ENCODE measurements at regions not wholly inside any gene's neighbourhood (a gene's known extent, or its start where the extent isn't known, plus 50 kb on each side); places are given as distances from the start of the nearest gene placed in this dataset.
A peak's percentile ranks its signal among the peaks of the same experiment; 100 is the strongest.

- DNase-seq, result no peak
Measured at GRCh38 chr5:158175934-158176481, 317.1 kb upstream of the CLINT1 start.

DNA sequence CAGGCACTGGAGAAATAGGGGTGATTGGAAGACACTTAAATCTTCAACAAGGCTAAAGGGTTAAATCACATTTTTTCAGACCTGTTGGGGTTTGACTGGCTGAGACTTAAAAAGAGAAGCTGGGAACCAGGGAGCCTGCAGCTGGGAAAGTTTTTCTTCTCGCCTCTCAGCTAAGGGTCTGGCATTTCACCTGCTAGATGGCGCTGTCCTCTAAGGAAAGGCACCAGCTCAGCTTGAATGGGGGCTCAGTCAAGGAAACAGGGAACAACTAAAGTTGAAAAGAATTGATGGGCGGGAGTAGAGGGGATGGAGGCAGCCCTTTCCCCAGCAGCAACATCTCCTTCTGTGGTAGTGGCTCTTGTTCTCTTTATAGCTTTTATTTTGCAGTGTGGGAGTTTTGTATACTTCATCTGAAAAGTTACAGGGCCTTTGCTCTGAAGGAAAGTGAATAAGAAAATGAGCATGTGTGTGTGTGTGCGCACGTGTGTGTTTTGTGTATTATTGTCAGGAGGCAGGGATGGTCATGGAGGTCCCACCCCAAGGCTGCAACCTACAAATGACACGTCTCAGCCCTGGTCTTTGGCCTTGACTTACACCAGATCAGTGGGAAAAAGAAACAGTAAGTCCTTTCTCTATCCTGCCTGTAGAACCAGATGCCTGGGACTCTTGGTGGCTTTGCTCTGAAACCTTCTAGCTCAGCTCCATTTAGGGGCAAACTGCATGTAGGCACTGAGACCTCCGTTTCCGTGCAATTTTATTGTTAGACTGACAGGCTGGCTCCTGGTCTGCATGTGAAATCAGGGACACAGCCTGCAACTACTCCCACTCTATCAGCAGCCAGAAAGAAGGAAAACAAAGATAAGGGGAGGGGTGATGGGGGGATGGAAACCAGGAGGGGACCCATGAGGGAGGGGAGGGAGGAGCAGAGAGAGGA lies 316.2 kb upstream of the CLINT1 start:
- peak in 1 of 2 experiments; percentile 57 for DNase-seq

DNA sequence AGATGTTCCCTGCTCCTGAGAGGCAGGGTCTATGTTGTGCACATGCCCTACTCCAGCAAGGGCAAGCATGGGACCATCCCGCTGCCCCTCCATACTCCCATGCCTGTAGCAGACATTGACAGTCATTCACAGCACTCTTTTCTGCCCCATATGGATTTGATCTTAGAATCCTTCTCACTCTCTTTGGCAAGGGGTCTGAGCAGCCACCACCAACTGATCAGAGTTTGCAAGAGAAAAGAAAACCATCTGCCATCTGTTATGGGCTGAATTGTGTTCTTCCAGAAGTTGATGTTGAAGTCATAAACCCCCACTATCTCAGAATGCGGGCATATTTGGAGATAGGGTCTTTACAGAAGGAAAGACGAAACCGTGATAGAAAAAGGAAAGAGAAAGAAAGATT lies 315.1 kb upstream of the CLINT1 start:
- DNase-seq, result no peak

GRCh38 chr5:158172005-158172404 lies 313.1 kb upstream of the CLINT1 start:
- DNase-seq, result no peak

GRCh38 chr5:158170534-158170933 lies 311.6 kb upstream of the CLINT1 start:
- no peak for DNase-seq

GRCh38 chr5:158170060-158170459 lies 311.1 kb upstream of the CLINT1 start:
- no peak for DNase-seq

DNA sequence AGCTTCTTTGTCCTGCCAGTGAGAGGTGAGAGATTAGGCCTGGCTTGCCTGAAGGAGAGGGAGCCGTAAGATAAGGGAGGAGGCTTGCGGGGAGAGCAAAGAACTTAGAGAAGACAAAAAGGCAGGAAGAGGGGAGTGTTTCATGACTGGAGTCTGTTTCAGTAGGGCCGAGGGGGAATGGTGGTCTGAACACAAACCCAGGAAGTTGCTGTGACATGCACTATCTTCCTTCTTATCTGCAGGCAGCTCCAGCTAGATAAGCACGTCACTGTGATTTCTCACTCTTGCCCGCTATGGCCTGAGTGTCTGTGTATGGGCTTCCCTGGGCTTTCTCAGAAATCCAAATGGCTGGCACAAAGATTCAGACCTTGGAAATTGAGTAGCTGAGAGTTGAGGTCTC lies 307.5 kb upstream of the CLINT1 start:
- no peak for DNase-seq

- no peak for DNase-seq
Measured at GRCh38 chr5:158165647-158166046, 306.7 kb upstream of the CLINT1 start.

GRCh38 chr5:158164296-158165047 lies 305.5 kb upstream of the CLINT1 start:
- DNase-seq, result no peak

DNA sequence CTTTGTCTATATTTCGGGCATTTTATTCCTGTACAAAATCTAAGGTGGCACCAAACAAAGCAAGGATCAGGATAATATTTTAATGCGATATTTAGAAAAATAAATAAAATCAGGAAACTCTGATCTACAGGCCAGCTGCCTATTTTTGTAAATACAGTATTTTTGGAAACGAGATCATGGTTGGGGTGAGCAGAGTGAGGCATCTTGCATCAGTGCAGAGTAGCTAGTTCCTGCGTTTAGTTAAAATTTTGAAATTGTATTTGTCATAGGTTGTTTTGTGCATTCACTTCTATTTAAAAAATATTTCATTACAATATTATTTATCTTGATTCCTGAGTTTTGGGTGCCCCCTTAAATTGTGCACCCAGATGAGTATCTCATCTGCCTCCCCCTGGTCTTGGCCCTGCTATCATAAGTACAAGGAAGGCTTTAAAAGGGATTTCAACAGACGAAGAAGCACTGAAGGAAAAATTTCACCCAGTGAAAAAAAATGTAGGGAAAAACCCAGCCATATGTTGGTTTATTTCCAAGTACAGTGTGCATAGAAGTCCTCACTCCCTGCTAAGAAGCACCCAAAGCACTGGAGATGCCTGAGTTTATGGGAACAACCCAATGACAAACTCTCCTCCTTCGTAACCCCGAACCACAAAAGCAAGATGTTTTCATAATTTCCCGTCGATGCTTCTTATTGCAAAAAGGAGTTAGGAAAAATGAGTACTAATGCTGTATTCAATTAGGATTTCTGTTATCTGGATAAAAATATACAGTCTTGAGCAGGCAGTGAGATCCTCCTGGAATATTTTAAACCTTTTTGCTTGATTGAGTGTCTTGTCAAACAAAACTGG lies 304.7 kb upstream of the CLINT1 start:
- DNase-seq, result no peak

DNA sequence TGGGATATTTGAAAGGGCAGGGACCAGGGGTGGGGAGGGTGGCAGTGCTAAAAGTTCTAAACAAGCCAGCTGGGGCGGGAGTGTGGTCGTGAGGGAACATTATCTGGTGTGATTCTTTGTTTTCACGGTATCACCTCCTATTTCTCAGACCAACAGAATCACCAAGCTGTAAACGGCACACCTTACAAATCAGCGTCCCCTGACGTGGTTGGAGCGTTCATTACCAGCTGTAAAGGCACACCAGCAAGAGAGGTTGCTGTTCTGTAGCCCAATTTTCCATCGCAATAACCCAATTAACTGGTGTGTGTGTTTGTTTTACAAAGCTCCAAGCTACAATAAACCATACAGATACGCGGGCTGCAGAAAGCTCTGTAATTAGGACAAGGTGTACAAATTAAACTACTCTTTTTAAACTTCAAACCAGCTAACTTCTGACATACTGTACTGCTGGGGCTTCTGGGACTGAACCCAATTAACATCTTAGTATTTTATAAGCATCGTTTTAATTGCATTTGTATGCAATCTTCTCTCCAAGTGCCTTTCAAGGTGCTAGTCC lies 303.6 kb upstream of the CLINT1 start:
- no peak for DNase-seq

GRCh38 chr5:158162026-158162425 lies 303.1 kb upstream of the CLINT1 start:
- no peak for DNase-seq

DNA sequence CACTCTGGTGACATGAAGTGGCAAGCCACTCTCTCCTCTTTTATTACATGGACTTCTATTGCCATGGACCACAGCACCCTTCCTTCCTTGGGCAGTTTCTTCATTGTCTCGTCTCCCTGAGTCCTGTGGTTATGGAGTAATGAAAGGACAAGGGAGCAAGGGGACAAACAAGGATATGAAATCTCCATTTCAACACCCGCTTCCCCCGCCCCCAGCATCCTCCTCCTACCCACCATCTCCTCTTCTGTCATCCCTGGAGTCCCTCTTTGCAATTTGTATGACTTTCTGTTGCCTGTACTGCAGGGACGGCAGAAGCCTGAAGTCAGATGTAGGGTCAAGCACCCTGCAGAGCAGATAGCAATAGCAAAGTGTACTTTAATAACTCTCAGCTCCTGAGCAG lies 300.7 kb upstream of the CLINT1 start:
- no peak for DNase-seq

DNA sequence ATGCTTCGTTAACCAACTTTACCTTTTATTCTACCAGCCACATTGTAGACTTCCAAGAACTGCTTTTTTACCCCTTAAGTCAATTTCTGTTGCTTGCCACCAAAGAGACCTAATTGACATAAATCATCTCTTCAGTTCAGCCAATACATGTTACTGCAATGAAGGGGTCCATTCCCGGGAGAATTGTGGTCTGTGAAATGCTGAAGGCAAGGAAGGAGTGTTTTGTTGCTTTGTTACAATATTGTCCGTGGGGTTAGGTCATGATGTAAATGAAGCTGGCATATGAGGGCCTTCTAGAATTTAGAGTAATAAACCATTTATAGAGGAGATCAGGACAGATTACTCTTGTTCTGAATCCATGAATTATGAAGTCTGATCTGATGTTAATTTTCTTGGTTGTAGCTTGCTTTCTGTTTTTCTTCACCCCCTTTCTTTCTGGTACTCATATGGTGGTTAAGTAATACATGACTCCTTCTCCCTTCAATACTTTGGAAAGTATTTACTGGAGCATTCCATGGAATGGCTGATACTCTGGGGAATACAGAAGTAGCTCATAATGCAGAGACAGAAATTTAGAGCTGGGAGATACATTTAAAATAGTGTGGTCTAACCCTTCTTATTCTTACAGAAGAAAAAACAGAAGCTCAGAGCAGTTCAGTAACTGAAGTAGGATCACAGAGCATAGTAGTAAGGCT lies 297.0 kb upstream of the CLINT1 start:
- DNase-seq, result no peak

DNA sequence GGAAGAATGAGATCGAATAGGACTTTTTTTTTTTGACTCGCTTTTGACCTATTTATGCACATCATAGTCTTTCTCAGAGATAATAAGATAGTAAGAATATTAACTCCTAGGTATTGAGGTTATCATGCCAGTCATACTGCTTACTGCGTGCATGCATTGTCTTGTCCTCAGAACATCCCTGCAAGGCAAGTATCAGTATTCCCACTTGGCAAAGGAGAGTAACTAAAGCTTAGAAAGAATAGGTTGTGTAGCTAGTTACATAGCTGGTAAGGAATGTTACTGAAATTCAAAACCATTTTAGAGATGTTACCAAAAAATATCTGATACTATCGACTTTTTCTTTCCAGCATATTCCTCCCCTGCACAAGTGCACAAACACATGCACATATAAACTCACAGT lies 296.1 kb upstream of the CLINT1 start:
- no peak for DNase-seq

DNA sequence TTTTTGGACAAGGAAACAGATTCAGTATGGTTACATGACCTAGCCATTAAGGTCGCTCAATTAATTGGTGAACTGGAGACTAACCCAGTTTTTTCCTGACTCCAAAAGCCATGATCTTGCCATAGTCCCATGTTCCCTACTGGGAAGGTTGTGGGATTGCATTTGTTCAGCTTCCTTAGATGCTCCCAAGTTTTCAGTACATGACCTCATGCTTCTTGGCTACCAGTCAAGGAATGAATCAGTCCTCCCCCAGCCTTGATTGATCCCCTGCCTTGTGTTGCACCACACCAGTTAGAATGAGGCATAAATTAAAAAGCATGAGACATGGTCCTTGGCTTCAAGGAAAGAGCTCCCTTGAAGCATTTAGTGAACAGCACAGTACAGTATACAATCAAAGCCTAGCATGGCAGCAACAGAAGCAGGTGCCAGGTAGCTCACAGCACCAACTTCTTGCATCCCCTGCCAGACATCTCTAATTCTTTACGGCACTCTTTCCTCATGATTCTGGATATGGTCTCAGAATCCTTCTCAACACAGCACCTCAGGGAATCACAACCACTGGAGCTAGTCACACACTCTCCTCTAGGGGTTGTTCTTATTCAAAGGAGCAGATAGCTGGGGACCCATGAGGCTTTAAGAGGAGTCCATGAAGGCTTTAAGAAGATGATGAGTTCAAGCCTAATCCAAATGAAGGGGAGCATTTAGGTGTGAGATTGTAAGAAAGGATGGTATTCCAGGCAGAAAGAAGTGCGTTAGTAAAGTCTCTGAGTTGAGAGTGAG lies 295.5 kb upstream of the CLINT1 start:
- no peak for DNase-seq

- no peak for DNase-seq
Measured at GRCh38 chr5:158153508-158153907, 294.6 kb upstream of the CLINT1 start.

DNA sequence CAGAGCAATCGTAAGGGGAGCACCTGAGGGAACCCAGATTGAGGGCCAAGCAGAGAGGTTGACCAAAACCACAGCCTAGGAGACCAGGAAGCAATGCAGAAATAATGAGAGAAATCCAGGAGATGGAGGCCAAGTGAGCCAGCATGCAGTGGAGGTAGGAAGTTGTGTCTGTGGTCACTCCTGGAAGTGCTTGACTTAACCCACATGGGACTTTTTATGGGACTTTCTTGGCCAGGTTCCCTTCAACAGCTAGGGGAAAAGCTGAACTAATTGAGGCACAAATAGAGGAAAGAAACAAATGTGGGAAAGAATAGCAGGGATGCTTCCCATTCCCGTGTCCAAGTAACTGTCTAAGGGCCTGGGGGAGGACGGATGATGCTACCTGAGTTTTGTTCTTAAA lies 293.2 kb upstream of the CLINT1 start:
- DNase-seq, result no peak

GRCh38 chr5:158147227-158147626 lies 288.3 kb upstream of the CLINT1 start:
- DNase-seq, result no peak

GRCh38 chr5:158145827-158146226 lies 286.9 kb upstream of the CLINT1 start:
- no peak for DNase-seq

- DNase-seq, result no peak
Measured at GRCh38 chr5:158143081-158143480, 284.1 kb upstream of the CLINT1 start.
